Amniotic stem cell (primary cell): ENCODE measurements at regions not wholly inside any gene's neighbourhood (a gene's known extent, or its start where the extent isn't known, plus 50 kb on each side); places are given as distances from the start of the nearest gene placed in this dataset.
"Not testable (repeated sequence)": the region's sequence is repeated elsewhere in the genome, so short reads cannot be mapped to it uniquely, and the experiment has no call there.

Experiments
- DNase-seq: peaks from one replicate; lab custom pipeline; 2025; lab: John Stamatoyannopoulos, UW

GRCh38 chr9:75457474-75458011, 369.2 kb downstream of the OSTF1 start:
- DNase-seq, result no peak

DNA sequence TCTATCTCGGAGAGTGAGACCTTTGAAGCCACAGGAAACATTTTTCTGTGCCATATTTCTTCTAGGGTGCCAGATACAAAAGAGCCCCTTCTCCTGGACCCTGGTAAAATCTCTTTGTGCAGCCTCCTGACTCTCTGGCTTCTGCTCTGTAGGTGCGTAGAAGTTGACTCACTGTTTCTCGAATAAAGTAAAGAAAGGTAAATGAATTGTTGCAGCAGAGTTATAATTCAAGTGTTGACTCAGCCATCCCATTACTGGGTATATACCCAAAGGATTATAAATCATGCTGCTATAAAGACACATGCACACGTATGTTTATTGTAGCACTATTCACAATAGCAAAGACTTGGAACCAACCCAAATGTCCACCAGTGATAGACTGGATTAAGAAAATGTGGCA, 371.0 kb downstream of the OSTF1 start:
- not testable (repeated sequence) for DNase-seq

DNA sequence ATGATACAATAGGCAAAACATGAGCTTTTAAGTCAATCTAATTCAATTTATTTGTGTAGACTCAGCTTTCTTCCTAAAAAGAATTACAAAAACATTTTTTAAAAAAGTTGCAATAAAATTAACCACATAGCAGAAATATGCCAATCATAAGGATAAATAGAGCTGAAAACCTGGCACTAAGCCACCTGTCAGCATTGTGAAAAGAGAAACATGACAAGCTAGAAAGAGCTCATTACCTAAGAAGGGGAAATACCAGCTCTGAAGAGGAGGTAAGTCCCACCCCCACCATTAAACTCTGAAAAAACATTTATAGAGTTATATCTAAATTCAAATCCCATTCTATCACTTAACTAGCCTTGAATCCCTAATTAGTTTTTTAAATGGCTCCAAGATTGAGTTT, 372.9 kb downstream of the OSTF1 start:
- no peak for DNase-seq

DNA sequence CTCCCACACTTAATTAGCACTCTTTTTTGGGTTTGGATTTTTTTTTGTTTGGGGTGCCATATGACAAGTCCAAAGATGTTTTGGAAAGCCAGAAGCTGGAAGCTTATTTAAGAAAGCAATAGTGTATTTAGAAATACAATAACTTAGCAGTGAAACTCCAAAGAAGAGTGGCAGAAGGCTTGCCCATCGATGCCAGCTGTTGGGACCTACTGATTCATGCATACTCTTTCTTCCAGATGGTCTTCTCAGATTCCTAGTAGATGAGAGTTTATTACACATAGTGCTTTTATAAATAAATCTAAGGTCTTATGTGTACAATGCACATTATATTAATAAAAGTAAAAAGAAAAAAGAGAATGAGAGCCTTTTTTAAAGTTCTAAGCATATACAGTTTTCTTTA, 374.6 kb downstream of the OSTF1 start:
- no peak for DNase-seq

GRCh38 chr9:75463871-75464270, 375.6 kb downstream of the OSTF1 start:
- no peak for DNase-seq

GRCh38 chr9:75464726-75465125, 376.4 kb downstream of the OSTF1 start:
- no peak for DNase-seq

GRCh38 chr9:75467142-75467541, 378.8 kb downstream of the OSTF1 start:
- no peak for DNase-seq

DNA sequence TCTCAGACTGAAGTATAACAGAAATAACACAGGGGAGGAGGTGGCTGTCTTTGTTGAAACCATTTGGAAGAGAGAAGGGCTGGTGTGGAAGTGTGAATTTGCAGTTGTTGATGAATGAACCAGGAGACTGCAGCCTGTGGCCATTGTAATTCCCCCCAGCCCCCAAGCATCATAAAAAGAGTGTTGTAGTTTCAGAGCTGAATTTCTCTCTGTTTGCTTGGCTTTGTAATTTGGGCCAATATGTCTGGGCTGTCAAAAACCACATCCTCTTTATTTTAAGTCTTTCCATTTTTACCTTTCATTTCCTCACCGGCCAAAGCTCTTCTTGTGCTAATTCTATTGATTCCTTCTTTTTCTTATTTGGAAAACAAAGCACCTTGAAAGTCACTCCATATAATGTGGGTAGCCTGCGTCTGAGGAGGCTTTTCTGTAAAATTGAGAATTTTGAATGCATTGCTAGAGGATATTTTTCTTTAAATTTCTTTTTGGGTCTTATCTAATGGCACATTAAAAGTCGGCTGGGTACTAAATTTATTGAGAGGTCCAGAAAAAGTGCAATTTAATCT, 383.3 kb downstream of the OSTF1 start:
- DNase-seq, result no peak

GRCh38 chr9:75482566-75482965, 394.3 kb downstream of the OSTF1 start:
- no peak for DNase-seq

DNA sequence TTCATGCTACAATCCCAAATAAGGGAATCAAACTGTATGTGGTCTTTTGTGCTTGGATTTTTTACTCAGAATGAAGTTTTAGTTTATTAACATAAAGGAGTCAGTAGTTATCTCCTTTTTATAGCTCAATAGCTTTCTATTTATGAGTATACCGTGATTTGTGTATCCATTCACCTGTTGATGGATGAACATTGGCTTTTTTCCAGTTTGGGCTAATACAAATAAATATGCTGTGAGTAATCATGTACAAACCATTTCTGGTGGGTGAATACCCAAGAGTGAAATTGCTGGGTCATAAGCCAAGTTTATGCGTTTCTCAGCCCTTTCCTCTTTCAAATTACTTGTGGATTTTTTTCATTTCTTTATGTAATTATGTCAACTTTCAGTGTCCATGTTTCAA, 395.3 kb downstream of the OSTF1 start:
- no peak for DNase-seq

- DNase-seq, result no peak
These were observed 399.8 kb downstream of the OSTF1 start for GRCh38 chr9:75487856-75488718.

GRCh38 chr9:75488719-75489110, 400.4 kb downstream of the OSTF1 start:
- DNase-seq, result no peak

DNA sequence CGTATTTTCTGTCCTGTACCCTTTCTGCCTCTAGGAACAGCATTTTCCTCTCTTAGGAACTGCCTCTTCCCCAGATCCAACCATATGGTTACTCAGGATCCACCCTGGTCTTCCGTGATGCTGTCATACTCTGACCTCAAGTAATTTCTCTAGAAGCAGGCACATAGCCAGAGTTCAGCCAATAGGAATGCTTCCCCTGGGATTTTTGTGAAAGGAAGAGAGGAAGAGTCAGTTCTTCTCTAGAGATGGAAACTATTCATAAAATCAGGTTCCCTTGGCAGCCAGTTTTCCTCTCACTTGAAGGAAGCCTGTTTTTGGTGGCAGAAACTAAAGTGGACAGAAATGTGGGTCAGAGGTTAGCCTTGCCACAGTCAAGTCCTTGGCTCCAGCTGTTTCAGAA, 400.1 kb upstream of the PCSK5 start:
- no peak for DNase-seq

DNA sequence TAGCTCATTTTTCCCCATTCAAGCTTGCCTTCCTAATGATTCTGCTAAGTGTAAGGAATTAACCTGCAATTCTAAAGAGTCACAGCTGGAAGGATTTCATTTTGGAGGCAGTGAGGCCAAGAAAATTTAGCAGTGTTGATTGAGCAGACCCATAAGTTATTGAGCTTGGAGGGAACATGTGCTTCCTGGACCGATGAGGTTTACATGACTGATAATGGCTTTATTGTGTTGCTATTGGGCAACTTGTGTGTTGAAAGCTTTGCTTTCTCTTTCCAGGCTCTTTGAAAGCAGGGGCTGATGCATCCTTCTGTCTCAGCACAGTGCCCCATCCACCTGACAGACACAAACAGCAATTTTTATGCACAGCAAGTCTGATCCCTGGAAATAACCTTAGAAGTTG, 398.9 kb upstream of the PCSK5 start:
- DNase-seq, result no peak

- DNase-seq, result no peak
These were observed 390.7 kb upstream of the PCSK5 start for GRCh38 chr9:75499812-75500211.

- DNase-seq, result no peak
These were observed 390.0 kb upstream of the PCSK5 start for GRCh38 chr9:75500479-75500878.

DNA sequence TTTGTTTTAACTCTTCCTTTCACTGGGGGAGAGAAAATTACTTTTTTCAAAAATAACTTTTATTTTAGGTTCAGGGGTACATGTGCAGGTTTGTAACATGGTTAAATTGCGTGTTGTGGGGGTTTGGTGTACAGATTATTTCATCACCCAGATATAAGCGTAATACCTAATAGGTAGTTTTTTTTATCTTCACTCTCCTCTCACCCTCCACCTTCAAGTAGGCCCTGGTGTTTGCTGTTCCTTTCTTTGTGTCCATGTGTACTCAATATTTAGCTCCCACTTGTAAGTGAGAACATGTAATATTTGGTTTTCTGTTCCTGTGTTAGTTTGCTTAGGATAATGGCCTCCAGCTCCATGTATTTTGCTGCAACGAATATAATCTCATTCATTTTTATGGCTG, 389.5 kb upstream of the PCSK5 start:
- DNase-seq, result not testable (repeated sequence)

- DNase-seq, result no peak
These were observed 385.8 kb upstream of the PCSK5 start for GRCh38 chr9:75504721-75505120.

DNA sequence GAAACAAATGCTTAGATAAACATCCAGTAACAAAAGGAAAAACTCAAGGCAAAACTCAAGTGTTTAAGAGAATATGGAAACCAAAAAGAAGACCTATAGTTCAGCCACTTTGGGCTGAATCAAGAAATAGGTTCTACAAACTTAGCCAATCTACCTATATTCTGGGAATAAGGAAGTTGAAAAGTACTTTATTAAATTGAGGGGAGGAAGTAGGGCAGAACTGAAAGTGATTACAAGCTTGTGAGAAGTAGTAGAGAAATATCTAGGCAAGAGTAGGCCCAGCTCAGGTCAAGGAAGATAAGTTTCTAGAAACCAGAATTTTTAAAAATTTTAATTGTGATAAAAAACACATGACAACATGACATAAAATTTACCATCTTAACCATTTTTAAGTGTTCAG, 384.8 kb upstream of the PCSK5 start:
- DNase-seq, result no peak

DNA sequence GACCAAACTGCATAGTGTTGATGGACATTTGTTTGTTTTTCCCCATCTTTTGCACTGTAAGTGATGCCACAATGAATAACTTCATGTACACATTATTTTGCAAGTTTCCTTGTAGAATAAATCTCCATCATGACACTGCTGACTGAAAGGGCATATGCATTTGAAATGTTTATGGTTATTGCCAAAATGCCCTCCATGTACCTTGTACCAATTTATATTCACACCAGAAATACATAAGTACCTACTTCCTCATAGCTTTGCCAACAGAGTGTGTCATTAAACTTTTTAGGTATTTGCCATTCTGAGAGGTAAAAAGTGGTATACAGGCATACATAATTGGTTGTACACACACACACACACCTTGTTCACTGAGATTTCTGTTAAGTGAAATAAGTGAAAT, 361.0 kb upstream of the PCSK5 start:
- no peak for DNase-seq

- DNase-seq, result no peak
These were observed 358.9 kb upstream of the PCSK5 start for GRCh38 chr9:75531588-75531987.

- no peak for DNase-seq
These were observed 358.0 kb upstream of the PCSK5 start for GRCh38 chr9:75532233-75533050.

DNA sequence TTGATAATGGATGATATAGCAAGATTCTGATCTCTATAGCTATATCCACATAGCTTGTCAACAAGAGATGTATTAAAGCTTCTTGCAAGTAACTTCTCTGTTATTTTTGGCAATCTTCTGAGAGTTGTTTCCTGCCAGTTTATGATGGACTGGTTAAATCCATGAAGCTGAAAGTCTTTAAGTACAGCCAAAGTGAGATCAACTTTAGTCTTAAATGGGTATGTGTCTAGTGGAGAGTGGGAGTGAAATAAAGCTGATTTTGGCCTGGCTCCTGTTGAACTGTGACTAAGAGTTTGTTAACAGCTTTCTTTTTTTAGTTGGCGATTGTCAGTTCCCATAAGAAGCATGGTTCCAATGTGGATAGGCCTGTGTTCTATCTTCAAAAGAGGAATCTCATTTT, 350.9 kb upstream of the PCSK5 start:
- DNase-seq, result no peak
